Brain microvascular endothelial cell (primary cell): ENCODE measurements at regions not wholly inside any gene's neighbourhood (a gene's known extent, or its start where the extent isn't known, plus 50 kb on each side); places are given as distances from the start of the nearest gene placed in this dataset.

Source experiments
- DNase-seq: peaks from one replicate; pipeline ENCODE4 v3.0.0-alpha.2; 2020
- H3K27ac ChIP-seq: fragments of 250-450 bp; sonication (Bioruptor Pico); 2 replicates; pipeline ENCODE4 v1.5.1; 2020; ENCODE audit warnings: mild to moderate bottlenecking, moderate library complexity
- H3K27me3 ChIP-seq: fragments of 250-450 bp; sonication (Bioruptor Pico); replicated peaks from 2 replicates; pipeline ENCODE4 v1.5.1; 2020; ENCODE audit warnings: mild to moderate bottlenecking
- H3K36me3 ChIP-seq: fragments of 250-450 bp; sonication (Bioruptor Pico); replicated peaks from 2 replicates; pipeline ENCODE4 v1.5.1; 2020; ENCODE audit warnings: mild to moderate bottlenecking
- H3K4me3 ChIP-seq: 2 replicates; pipeline ENCODE4 v1.5.1; 2011; ENCODE audit warnings: low read depth, mild to moderate bottlenecking, control low read depth, low read length, moderate library complexity
- CTCF ChIP-seq: IDR thresholded peaks from 2 replicates; pipeline ENCODE4 v1.5.1; 2011; ENCODE audit warnings: low read depth, mild to moderate bottlenecking, moderate library complexity, low read length, control low read depth, inconsistent platforms; ENCODE audit errors: missing control alignments
- in situ Hi-C: cut with HindIII; loops from 2 replicates; pipeline ENCODE4 v1.10.0; 2017; ENCODE audit warnings: low sequenced_read_pairs, low pct_ligation_motif_present

- no peak for TF ChIP-seq CTCF
- in situ Hi-C loops = no loop called here
- Histone ChIP-seq H3K4me3 (no peak overlapping the region), H3K27ac (no peak overlapping the region), H3K27me3 (no peaks in the 10 kb centered on the region), H3K36me3 (no peaks in the 10 kb centered on the region)
- DNase-seq = no peak
Observed at GRCh38 chr12:14156606-14157005, 175.2 kb upstream of the GRIN2B start.

DNA sequence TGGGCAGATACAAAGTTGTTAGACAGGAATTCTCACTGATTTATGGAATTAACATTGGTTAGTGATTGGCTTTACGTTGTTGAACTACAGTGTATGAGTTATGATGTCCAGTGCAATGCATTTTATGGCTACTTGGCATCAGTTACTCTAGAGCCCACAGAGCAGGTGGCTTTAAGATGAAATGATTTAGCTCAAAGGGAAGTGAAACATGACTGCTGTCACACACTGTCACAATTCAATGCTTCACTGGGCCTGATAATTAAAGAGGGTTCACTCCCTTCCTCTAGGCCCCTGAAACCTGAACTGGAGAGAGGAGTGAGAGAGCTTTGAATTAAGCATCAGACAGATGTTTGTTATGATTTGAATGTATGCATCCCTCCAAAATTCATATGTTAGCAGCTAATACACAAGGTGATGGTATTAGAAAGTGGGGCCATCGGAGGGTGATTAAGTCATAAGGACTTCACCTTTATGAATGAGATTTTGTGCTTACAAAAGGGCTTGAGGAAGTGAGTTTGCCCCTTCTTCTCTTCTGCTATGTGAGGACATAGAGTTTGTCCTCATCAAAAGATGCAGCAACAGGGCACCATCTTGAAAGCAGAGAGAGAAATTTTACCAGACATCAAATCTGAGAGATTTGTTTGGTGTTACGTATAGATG lies 175.8 kb upstream of the GRIN2B start:
- H3K4me3 ChIP-seq = no peak overlapping the region
- no peak overlapping the region for H3K27ac ChIP-seq
- no peak for TF ChIP-seq CTCF
- DNase-seq = no peak
- H3K36me3 ChIP-seq = no peaks in the 10 kb centered on the region
- in situ Hi-C loops = no loop called here
- no peaks in the 10 kb centered on the region for H3K27me3 ChIP-seq

DNA sequence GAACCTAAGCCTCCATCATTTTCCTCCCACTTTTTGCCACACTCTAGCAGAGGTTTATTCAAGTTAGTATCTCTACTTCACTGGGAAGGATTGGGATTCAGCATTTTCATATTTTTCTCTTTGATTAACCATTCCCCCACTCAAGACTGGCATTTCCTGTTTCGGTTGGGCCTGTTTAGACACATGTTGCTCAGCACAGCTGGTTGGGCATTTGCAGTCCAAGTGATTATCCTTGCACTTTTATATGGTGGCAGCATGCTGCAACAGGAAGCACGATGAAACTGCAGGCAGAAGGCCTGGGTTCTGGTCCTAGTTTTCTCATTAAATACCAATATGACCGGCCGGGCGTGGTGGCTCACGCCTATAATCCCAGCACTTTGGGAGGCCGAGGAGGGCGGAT lies 182.9 kb upstream of the GRIN2B start:
- DNase-seq = no peak
- H3K27me3 ChIP-seq = no peaks in the 10 kb centered on the region
- no peak overlapping the region for H3K4me3 ChIP-seq
- H3K36me3 ChIP-seq = no peaks in the 10 kb centered on the region
- TF ChIP-seq CTCF = no peak
- in situ Hi-C loops = no loop called here
- no peak overlapping the region for H3K27ac ChIP-seq

DNA sequence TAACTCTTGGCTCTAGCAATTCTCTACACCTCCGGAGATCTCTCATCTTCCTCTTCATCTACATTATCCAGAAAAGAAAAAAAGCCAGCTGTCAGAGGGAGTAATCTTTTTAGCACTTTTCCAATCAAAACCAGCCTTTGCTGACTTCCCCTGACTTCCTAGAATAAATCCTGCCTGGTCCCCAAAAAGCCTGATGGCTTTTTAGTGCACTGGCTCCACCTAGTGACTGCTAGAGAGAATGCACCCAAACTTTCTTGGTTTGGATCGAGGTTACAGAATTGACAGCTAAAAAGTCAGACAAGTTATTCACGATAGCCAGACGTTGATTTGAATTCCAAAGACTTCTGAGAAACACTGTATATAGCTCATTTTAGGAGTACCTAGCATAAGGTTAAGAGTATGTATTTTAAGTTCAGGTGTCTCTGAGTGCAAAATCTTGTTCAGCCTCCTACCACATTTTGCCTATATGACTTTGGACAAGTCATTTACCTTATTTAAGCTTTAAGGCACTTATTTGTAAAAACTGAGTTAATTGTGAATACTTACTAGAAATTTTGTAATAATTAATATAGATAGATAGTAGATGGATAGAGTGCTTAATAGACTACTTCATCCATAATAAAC lies 185.7 kb upstream of the GRIN2B start:
- Histone ChIP-seq H3K4me3 (no peak overlapping the region), H3K36me3 (no peaks in the 10 kb centered on the region), H3K27ac (no peak overlapping the region), H3K27me3 (no peaks in the 10 kb centered on the region)
- peak; percentile 46 for DNase-seq
- TF ChIP-seq CTCF = peak; percentile 98
- in situ Hi-C loops = no loop called here

- no peaks in the 10 kb centered on the region for H3K27me3 ChIP-seq
- in situ Hi-C loops = no loop called here
Observed at GRCh38 chr12:14169281-14169680, 187.9 kb upstream of the GRIN2B start.

More at GRCh38 chr12:14169281-14169680, 187.9 kb upstream of the GRIN2B start:
- TF ChIP-seq CTCF = no peak
- DNase-seq = no peak
- Histone ChIP-seq H3K4me3 (no peak overlapping the region), H3K36me3 (no peaks in the 10 kb centered on the region), H3K27ac (no peak overlapping the region)
